GM23338 (cell line): ENCODE measurements at regions not wholly inside any gene's neighbourhood (a gene's known extent, or its start where the extent isn't known, plus 50 kb on each side); places are given as distances from the start of the nearest gene placed in this dataset.

ENCODE experiments used
- CTCF ChIP-seq, 2 experiments: fragments of 200-600 bp in 1 of 2; sonication (generic) in 1 of 2; conservative IDR thresholded peaks; 2 replicates each; pipeline versions ENCODE4 v1.5.1 to v1.6.1; 2016 to 2017; ENCODE audit warnings: antibody characterized with exemption in 2 of 2, low read depth in 2 of 2, mild to moderate bottlenecking in 2 of 2, moderate library complexity in 1 of 2
- EZH2 ChIP-seq: fragments of 200-600 bp; sonication (generic); IDR thresholded peaks from one replicate; pipeline ENCODE4 v1.8.0; 2017; ENCODE audit warnings: antibody characterized with exemption, mild to moderate bottlenecking, low read depth; ENCODE audit not compliant: unreplicated experiment
- EZH2phosphoT487 ChIP-seq: fragments of 200-600 bp; sonication (generic); IDR thresholded peaks from one replicate; pipeline ENCODE4 v1.8.1; 2018; ENCODE audit warnings: antibody characterized with exemption; ENCODE audit not compliant: unreplicated experiment
- NANOG ChIP-seq: IDR thresholded peaks from 2 replicates; pipeline ENCODE4 v1.6.1; 2016; ENCODE audit warnings: antibody characterized with exemption, borderline replicate concordance
- POLR2AphosphoS5 ChIP-seq: IDR thresholded peaks from 2 replicates; pipeline ENCODE4 v1.6.1; 2016; ENCODE audit warnings: antibody characterized with exemption, low read depth
- ZNF114 ChIP-seq: fragments of 250-450 bp; sonication (Bioruptor Pico); IDR thresholded peaks from 2 replicates; pipeline ENCODE4 v1.5.0; 2020; ENCODE audit warnings: mild to moderate bottlenecking, moderate library complexity
- ZNF331 ChIP-seq: fragments of 250-450 bp; sonication (Bioruptor Pico); IDR thresholded peaks from 2 replicates; pipeline ENCODE4 v1.5.0; 2020; ENCODE audit warnings: low read depth, mild to moderate bottlenecking, moderate library complexity
- TF ChIP-seq, protein P1 (sequence below): IDR thresholded peaks from one replicate; pipeline ENCODE4 v1.6.1; 2018; ENCODE audit warnings: antibody characterized with exemption; ENCODE audit not compliant: unreplicated experiment

- no peak for TF ChIP-seq CTCF (conservative IDR thresholded peaks at IDR 0.05; ENCODE audit: low read depth in 2 of 2)
- TF ChIP-seq, protein P1, sequence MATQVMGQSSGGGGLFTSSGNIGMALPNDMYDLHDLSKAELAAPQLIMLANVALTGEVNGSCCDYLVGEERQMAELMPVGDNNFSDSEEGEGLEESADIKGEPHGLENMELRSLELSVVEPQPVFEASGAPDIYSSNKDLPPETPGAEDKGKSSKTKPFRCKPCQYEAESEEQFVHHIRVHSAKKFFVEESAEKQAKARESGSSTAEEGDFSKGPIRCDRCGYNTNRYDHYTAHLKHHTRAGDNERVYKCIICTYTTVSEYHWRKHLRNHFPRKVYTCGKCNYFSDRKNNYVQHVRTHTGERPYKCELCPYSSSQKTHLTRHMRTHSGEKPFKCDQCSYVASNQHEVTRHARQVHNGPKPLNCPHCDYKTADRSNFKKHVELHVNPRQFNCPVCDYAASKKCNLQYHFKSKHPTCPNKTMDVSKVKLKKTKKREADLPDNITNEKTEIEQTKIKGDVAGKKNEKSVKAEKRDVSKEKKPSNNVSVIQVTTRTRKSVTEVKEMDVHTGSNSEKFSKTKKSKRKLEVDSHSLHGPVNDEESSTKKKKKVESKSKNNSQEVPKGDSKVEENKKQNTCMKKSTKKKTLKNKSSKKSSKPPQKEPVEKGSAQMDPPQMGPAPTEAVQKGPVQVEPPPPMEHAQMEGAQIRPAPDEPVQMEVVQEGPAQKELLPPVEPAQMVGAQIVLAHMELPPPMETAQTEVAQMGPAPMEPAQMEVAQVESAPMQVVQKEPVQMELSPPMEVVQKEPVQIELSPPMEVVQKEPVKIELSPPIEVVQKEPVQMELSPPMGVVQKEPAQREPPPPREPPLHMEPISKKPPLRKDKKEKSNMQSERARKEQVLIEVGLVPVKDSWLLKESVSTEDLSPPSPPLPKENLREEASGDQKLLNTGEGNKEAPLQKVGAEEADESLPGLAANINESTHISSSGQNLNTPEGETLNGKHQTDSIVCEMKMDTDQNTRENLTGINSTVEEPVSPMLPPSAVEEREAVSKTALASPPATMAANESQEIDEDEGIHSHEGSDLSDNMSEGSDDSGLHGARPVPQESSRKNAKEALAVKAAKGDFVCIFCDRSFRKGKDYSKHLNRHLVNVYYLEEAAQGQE = no peak
- TF ChIP-seq POLR2AphosphoS5 = no peak
- TF ChIP-seq EZH2 = no peak
- no peak for TF ChIP-seq EZH2phosphoT487
- no peak for TF ChIP-seq ZNF331 (CRISPR knock-in tag)
- TF ChIP-seq ZNF114 (CRISPR knock-in tag) = no peak
- no peak for TF ChIP-seq NANOG
Observed at GRCh38 chr2:479031-479430, 191.1 kb upstream of the ALKAL2 start.
